ENCODE measurements at regions not wholly inside any gene's neighbourhood (a gene's known extent, or its start where the extent isn't known, plus 50 kb on each side); places are given as distances from the start of the nearest gene placed in this dataset.

DNA sequence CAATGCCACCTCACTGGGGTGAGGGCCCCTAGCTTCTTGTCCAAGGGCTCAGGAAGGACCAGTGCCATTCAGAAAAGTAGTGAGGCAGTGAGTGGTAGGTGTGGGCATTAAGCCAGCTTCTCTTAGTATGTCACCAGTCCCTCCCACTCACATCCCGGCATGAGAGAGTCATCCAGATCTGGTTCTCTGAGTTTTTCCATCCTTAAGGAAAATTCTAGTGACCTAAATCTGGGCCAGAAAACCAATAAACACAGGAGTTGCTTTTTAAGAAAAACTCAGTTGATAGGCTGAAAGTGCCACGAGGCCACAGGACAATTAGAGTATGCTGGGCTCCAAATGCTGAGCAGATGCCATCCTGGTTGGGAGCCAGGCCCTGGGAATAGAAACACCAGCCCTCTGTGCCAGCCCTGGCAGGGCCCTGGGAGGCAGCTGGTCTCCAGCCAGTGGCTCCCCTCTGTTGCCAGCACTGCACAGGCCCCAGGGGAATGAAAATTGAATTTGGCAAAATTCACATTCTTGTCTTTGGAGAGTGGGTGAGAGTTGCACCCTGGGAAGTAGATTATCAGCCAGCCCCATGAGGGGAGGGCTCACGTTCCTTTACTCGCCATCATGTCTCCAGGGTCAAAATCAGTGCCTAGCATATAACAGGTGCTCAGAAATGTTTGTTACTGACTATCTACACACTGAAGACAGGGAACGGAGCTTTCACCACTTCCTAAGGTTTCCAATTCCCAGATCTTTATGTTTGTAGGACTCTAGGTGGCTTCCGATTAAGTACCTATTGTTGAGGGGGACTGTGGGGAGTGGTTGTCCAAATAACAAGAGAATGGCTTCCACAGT, 52.8 kb downstream of the FAM43A start:
- no peak for ATAC-seq

DNA sequence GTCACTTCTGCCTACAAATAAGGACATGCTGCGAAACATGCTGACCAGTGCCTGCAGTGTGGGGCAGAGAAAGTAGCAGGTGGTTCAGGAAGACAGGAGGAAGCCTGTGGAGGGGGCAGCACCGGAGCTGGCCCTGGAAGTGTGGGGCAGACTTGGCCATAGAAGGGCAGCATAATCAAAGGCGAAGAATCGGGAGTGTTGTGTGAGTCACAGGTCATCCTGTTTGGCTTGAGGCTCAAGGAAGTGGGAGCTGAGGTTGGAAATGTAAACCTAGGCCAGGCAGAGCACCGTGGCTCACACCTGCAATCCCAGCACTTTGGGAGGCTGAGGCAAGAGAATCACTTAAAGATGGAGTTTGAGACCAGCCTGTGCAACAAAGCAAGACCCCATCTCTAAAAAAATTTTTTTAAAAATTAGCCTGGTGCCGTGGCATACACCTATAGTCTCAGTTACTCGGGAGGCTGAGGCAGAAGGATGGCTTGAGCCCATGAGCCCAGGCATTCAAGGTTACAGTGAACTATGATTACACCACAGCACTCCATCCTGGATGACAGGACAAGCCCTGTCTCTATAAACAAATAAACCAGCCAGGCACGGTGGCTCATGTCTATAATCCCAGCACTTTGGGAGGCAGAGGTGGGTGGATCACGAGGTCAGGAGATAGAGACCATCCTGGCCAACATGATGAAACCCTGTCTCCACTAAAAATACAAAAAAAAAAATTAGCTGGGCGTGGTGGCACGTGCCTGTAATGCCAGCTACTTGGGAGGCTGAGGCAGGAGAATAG, 54.0 kb downstream of the FAM43A start:
- no peak for ATAC-seq

DNA sequence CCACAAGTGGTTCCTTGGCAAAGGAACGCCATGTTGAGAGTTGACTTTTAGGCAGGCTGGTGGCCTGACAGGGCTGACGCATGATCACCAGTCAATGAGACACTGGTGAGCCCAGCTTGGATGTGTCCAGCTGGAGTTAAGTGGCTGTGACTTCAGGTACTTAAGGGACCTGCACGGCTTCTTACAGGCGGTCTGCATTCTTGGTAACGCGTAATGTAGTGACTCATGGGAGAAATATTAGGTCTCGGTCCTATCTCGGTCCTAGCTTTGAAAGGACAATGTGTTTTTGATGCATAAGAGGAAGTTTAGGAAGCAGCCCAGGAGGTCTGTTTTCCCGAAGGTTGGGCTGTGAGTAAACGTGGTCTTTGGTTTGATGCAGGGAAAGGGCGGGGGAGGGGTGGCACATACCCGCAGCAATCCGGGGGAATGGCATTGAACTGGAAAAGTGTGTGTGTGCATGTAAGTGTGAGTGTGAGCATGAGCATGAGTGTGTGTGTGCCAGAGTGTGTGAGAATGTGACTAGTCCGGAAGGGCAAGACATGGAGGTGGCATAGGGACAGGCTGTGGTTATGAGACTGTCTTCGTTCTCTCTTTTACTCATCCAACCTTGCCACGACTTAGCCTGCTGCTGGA, 55.3 kb downstream of the FAM43A start:
- no peak for ATAC-seq

DNA sequence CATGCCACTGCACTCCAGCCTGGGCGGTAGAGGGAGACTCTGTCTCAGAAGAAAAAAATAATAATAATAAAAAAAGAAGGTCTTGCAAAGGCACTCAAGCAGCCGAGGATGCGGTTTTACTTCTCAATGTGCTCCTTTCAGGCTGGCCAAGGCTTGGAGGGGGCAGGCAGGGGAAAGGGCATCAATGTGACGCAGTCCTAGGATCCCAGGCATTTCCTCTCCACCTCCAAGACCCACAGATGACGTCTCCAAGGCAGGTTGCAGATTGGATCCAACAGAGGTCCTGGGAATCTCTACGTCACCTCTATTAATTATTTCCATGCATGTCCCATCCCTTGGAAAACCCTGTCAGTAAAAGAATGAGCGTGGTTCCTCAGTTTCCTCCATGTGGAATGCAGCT, 56.2 kb downstream of the FAM43A start:
- no peak for ATAC-seq

DNA sequence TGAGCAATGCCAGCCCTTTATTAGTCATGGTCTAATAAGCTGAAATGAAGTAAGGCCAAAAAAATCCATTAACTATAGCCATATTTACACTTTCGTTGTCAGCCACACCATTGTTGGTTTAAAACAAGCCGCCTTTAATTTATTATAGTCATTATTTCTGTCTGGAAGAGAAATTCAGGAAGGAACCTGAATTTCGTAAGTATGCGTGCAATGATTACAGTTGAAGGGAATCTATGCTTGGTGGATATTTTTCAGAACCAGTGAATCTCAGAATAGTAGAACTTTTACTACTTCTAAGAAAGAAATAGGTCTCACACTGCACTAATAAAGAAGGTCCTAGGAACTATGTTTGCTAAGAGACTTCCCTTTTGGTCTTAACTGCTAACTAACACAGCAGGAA, 59.1 kb downstream of the FAM43A start:
- ATAC-seq, result no peak

DNA sequence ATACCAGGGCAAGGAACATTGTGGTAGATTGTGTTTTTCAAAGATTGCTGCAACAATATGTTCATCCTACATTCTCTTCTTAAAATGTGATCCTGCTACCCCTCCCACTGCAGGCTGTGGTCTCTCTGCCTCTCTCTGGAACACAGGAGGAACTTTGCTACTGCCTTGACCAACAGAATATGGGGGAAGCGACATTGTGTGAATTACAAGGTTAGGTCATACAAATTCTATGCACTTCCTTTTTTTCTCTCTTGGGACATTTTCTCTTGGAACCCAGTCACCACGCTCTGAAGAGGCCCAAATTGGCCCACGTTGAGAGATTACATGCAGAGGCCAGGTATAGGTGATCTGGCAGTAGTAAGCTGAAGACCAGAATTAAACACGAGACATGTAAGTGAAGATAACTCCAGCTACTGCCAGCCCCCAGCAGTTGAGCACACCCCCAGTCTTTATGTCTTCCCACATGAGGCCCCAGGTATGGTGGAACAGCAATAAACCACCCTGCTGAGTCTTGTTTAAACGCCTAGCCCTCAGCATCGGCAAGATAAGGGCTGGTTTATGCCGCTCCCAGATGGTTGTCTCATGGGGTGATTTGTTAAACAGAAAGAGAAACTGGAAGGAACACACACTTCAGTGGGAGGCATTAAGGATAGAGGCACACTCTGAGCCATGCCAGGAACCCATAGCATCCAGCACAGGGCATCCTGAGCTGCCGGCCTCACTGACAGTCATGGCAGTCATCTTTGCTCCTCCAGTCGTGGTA, 59.9 kb downstream of the FAM43A start:
- ATAC-seq, result no peak

DNA sequence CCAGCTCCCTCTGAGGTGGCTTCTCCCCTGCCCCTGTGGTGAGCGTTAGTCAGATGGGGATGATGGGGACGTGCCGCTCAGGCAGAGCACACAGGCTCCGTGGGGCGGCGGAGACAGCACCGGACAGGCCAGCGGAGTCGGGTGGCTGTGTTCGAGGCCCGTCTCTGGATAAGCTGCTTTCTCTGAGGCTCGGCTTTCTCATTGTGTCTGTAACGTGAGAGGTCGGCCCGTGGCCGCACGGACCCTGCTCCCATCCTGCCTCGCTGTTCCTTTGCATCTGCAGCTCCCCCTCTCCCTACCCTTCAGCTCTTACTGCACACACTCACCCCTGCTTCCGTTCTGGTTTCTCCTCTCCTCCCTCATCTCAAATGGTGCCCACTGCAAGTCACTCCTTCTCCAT, 62.5 kb downstream of the FAM43A start:
- ATAC-seq, result no peak

DNA sequence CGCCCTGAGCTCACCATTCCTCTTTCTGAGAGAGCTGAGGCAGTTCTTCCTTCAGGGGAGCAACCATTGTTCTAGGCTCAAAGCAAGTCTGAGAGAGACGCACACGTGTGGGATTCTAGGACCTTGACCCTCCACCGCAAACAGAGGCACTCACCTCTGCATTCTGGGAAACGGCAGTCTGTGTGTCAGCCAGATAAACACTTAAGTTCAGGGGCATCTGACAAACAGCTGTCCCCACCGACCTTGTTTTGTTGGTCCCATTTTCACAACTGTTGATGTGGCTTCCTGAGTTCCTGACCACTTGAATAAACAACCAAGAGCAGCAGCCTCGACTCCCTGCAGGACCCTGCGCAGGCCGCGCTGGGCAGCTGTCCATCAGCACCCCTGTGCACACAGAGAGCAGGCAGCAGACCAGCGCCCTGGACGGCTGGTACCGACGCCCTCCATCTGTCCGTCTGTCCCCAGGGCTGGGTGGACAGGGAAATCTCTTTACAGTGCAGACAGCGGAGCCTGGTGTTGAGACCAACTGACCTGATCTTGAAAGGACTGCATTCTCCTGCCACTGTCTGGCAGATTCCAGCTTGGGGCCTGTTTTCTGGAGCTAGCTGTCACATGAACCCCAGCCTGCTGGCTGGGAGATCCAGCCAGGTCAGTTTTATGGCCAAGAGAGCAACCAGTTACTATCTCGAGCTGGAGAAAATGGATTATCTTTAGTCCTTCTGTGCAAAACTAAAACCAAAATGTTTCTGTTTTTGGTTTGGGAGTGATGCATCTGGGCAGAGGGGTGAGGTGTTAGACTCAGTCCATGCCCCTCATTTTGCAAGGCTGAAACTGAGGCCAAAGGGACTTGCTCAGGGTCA, 64.2 kb downstream of the FAM43A start:
- ATAC-seq, result no peak

DNA sequence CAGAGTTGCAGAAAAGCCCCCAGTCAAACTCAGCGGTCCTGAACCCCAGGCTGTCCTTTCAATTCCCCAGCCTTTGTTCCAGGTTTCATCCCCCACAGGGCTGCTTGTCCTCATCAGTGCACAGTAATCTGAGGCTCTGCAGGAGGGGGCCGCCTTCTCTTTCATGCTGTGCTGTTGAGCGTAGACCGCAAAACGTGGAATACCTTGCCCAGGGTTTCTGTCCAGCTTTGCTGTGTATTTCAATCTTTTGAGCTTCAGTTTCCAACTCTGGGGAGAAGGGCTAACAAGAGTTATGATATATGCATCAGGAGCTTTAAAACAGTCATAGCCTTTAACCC, 64.8 kb downstream of the FAM43A start:
- no peak for ATAC-seq

DNA sequence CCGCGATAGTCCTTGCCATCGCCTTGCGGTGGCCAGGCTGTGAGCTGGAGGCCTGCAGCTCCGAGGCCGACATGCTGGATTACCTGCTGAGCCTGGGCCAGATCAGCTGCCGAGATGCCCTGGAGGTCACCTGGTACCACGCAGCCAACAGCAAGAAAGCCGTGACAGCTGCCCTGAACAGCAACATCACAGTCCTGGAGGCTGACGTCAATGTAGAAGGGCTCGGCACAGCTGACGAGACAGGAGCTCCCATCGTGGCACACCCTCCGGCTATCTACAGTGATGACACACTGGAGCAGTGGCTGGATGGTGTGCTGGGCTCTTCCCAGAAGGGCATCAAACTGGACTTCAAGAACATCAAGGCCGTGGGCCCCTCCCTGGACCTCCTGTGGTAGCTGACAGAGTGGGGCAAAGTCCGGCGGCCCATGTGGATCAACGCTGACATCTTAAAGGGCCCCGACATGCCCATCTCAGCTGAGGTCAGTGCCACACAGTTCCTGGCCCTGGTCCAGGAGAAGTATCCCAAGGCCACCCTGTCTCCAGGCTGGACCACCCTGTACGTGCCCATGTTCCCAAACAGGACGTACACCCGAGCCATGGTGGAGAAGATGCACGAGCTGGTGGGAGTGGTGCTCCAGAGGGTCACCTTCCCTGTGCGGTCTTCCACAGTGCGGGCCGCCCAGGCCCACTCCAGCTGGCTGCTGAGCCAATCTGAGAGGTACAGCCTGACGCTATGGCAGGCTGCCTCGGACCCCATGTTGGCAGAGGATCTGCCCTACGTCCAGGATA, 70.2 kb downstream of the FAM43A start:
- no peak for ATAC-seq

DNA sequence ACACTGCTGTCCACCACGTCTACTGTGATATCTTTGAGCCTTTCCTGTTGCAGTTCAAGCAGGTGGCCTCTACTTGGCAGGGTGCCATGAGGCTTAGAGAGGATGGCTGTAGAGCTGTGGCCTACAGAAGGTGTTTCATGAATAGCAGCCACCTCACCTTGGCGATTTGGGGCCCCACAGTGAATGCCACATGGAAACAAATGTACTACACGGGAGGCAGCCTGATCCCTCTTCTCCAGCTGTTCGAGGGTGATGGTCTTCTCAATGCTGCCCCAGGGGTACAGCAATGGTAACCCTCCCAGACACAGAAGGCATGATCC, 70.7 kb downstream of the FAM43A start:
- no peak for ATAC-seq

DNA sequence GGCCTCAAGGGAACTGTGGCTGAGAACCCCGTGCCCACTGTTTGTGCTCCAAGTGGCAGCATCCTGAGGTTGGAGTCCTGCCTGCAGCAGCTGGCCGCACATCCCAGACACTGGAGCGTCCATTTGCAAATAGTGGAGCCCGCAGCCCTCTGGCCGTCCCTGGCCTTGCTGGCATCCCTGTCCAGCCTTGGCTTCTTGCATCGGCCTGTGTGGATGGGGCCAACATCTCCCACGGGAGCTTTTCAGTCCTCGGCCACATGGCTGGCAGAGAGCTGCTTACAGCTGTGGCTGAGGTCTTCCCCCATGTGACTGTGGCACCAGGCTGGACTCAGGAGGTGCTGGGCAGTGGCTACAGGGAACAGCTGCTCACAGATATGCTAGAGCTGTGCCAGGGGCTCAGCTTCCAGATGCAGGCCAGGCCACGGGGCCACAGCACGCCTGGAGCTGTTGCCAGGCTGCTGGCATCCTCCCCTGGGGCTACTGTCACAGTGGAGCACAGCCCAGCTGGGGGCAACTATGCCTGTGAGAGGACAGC, 71.2 kb downstream of the FAM43A start:
- no peak for ATAC-seq

DNA sequence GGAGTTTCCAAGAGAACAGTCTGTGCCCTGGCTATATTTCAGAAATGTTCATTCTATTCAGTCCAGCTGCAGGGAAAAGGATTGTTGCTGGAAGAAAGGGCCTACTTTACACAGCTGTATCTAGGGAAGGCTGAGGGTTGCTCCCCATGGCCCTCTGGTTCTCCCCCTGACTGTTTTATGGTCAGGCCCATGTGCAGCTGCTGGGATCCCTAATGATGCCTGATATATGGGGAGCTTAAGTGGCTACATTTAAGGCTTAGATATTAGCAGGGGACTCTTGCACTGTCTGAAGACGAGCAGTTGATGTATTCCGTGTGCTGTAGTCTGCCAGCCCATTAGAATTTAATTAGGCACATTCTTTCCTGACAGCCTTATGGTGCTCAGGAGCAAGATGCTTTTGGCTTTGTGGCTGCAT, 72.0 kb downstream of the FAM43A start:
- ATAC-seq, result no peak

DNA sequence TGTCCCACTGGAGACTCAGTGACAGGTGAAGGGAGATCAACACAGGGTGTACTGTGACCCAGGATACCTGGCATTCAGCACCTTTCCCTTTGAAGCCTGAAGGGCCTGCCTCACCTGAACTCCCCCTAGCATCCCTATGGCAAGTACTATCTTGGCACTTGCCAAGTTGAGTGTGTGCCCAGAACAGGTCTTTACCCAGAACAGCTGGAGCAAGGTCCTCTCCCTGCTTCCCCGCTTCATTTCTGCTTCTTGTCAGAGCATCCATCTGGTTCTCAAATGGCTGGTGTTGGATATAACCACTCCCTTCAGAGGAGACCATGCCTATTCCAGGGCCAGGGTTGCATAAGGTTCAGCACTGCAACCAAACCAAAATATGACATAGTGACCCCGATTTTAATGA, 73.0 kb downstream of the FAM43A start:
- no peak for ATAC-seq

DNA sequence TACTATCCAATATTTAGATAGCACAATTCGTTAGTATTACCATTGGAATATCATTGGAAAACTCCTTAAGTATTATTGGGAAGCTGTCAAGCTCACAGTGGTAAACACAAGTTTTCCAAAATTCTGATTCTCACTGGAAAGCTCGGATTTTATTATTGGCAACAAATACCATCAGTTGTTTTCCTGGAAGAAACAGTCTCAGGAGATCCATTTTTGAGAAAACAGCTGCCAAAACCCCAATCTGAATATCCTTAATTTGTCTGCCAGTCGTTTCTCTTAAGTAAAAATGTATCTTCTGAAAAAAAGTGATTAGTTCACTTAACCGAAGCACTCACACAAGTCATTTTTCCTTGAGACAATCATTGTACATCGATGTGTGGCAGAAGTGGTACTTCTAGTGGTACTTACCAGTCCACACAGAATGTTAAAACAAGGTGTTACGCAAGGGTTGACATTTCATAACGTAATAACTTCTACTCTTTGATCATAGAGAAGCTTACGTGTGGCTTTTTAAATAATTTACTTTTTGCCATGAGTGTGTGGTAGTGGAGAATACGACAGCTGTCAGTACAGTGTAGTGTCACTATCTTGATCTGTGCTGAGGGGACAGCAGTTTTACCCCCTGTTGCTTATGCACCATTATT, 74.9 kb downstream of the FAM43A start:
- ATAC-seq, result no peak

DNA sequence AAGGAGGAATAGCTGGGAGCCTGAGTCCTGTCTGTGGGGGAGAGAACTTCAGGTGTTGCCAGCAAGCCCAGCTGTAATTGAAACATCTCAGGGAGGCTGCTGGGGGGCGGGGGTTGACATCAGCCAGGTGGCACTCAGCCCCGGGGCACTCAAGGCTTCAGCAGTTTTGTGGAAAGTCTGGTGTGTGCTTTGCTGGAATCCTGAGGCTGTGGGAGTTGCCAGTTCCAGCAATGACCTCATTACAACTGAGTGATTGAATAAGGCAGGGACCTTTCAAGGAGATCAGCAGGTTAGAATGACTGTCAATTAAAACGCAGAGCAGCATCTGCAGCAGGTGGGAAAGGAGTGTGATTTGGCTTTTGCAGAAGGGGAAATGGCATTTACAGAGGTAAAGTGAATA, 75.7 kb downstream of the FAM43A start:
- no peak for ATAC-seq

DNA sequence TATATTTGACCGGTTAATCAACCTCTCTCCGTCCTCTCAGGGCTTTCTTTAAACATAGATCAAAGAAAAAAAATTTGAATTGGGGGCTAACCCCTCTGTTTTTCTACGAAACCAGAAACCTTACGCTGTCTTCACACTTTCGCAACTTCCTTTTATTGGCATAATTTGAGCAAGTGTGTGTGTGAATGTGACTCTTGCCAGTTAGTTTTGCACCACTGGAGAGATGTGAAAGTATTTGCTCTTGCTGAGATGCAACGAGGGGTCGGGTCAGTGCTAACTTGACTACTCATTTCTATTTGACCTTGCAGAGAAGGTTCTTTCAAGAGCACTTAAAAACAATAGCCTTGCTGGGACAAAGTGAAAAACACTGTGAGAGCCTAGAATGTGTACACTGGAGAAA, 81.2 kb downstream of the FAM43A start:
- no peak for ATAC-seq

DNA sequence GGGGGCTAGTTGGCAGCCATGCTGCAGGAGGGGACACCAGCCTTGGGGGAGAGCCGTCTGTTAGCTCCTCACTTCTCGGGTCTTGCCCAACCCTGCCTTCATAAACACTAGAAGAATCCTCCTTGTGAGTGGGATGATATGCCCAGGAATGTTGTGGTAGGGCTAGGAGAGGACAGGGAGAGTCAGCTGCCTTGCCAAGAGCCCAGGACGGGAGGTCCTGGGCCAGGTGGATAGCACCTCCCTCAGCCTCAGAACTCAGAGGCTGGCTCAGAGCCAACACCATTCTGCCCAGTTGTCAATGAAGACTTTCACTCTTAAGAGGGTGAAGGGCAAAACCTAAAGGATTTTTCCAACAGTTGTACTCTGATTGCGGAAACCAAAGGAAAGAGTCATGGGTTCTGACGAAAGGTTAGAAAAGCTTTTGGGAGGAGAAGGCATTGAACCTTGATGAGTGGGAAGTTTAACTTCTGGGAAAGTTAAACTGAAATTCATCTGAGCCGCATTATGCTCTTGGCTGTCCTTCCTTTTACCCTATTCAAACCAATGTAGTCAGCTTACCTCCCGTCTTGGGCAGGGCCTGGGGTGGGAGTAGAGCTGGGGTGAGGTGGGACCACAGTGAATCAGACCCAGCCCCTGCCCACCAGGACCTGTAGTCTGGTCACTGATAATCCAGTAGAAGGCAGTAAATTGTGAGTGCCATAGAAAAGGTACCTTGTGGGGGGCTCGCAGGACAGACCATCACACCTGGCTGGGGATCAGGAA, 81.9 kb downstream of the FAM43A start:
- ATAC-seq, result no peak

DNA sequence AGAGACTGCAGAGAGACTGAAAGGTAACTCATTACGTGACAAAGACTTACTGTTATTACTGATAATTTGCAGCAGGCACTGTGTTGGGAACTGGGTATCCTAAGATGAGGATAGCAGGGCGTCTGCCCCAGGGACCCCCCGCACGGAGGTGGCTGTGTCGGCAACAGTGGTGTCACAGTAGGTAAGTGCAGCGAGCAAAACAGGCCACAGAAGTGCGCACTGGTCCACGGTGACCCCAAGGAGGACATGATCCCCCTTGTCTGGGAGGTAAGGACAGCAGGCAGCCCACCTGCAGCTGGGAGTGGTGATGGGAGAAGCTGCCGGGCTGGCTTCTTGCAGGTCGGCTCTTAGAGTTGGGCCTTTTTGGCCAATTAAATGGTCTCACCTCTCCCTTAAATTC, 82.9 kb downstream of the FAM43A start:
- no peak for ATAC-seq

Measured in activated CD4-positive, CD25-positive, alpha-beta regulatory T cell treated with anti-CD3 and anti-CD28 coated beads, Interleukin-2, amount 50 U/mL, for 24 hours (primary cell).